ENCODE measurements at regions not wholly inside any gene's neighbourhood (a gene's known extent, or its start where the extent isn't known, plus 50 kb on each side); places are given as distances from the start of the nearest gene placed in this dataset.

- dilution Hi-C loops (cut with MboI; ENCODE audit: extremely low pct_ligation_motif_present, low sequenced_read_pairs): no loop called here
- CTCF ChIA-PET: interaction anchor here (1.8 to 5.0 kb wide), 3 partner anchors 57 to 109 kb away, joined by 3 to 37 read pairs (median 30); no protein-coding TSS in a partner anchor
These were observed 171.8 kb downstream of the FCRL5 start for GRCh38 chr1:157380523-157380922.

More at GRCh38 chr1:157380523-157380922, 171.8 kb downstream of the FCRL5 start:
- BruUV-seq (replicated peaks): no TSS peak
- no peak overlapping the region for H2AFZ ChIP-seq (ENCODE audit: low read depth, low read length)
- no peak overlapping the region for H3K4me2 ChIP-seq (ENCODE audit: insufficient read depth, low read length)
- H3K4me1 ChIP-seq (ENCODE audit: control insufficient read depth, extremely low read depth, insufficient read depth, low read length): no peaks in the 10 kb centered on the region
- H3K9me1 ChIP-seq (replicated peaks; ENCODE audit: control insufficient read depth, extremely low read depth, insufficient read depth, low read length): no peaks in the 10 kb centered on the region
- POLR2A ChIA-PET: no interaction called here
- intact Hi-C loops (cut with micrococcal nuclease): no loop called here
- H3K27me3 ChIP-seq (ENCODE audit: control insufficient read depth in 2 of 2, insufficient read depth in 2 of 2, low read length in 2 of 2): peaks cover 0 to 1% of the 10 kb centered on the region in 2 experiments
- no peak overlapping the region for H3K27ac ChIP-seq (ENCODE audit: insufficient read depth, low read depth, low read length)
- H3K36me3 ChIP-seq (ENCODE audit: control insufficient read depth in 2 of 2, extremely low read depth in 1 of 2, insufficient read depth in 2 of 2, low read length in 2 of 2): no peaks in the 10 kb centered on the region
- no peak overlapping the region for H3K4me3 ChIP-seq (replicated peaks in 1 of 3; ENCODE audit: insufficient read depth in 1 of 3, low read depth in 1 of 3, low read length in 3 of 3)
- no peaks in the 10 kb centered on the region for H4K20me1 ChIP-seq (replicated peaks; ENCODE audit: control insufficient read depth, extremely low read depth, insufficient read depth, low read length)
- H3K9ac ChIP-seq (replicated peaks; ENCODE audit: extremely low read depth, insufficient read depth, low read length): no peak overlapping the region
- no peak for TF ChIP-seq MYC (IDR thresholded peaks at IDR 0.05; ENCODE audit: low read depth, low read length)
- TF ChIP-seq, protein P1, sequence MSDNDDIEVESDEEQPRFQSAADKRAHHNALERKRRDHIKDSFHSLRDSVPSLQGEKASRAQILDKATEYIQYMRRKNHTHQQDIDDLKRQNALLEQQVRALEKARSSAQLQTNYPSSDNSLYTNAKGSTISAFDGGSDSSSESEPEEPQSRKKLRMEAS (IDR thresholded peaks at IDR 0.05; ENCODE audit: insufficient read depth, insufficient read length): no peak
- TF ChIP-seq EZH2 (IDR thresholded peaks at IDR 0.05; ENCODE audit: borderline replicate concordance, low read depth, low read length, severe bottlenecking): no peak
- no peak for TF ChIP-seq JUN (IDR thresholded peaks at IDR 0.05; ENCODE audit: borderline replicate concordance, insufficient read depth, insufficient read length, low read depth)
- TF ChIP-seq, protein P2, sequence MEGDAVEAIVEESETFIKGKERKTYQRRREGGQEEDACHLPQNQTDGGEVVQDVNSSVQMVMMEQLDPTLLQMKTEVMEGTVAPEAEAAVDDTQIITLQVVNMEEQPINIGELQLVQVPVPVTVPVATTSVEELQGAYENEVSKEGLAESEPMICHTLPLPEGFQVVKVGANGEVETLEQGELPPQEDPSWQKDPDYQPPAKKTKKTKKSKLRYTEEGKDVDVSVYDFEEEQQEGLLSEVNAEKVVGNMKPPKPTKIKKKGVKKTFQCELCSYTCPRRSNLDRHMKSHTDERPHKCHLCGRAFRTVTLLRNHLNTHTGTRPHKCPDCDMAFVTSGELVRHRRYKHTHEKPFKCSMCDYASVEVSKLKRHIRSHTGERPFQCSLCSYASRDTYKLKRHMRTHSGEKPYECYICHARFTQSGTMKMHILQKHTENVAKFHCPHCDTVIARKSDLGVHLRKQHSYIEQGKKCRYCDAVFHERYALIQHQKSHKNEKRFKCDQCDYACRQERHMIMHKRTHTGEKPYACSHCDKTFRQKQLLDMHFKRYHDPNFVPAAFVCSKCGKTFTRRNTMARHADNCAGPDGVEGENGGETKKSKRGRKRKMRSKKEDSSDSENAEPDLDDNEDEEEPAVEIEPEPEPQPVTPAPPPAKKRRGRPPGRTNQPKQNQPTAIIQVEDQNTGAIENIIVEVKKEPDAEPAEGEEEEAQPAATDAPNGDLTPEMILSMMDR (IDR thresholded peaks at IDR 0.05; ENCODE audit: extremely low read depth in 1 of 2, insufficient read depth in 1 of 2, low read depth in 1 of 2, low read length in 2 of 2): no peak
- TF ChIP-seq FOS (IDR thresholded peaks at IDR 0.05; ENCODE audit: borderline replicate concordance, insufficient read depth, low read length): no peak
- FAIRE-seq (no peak), DNase-seq (ENCODE audit: low read depth, low spot score) (no peak)
- H3K9me3 ChIP-seq (replicated peaks; ENCODE audit: control insufficient read depth, insufficient read depth, low read length): no peaks in the 10 kb centered on the region
- no peaks in the 10 kb centered on the region for H3K79me2 ChIP-seq (ENCODE audit: control insufficient read depth, insufficient read depth, low read length)

Data from endothelial cell of umbilical vein (primary cell).